ENCODE measurements at regions not wholly inside any gene's neighbourhood (a gene's known extent, or its start where the extent isn't known, plus 50 kb on each side); places are given as distances from the start of the nearest gene placed in this dataset.

- ATAC-seq (no peak), FAIRE-seq (no peak), DNase-seq (ENCODE audit: low read depth in 1 of 2, low spot score in 1 of 2) (no peak)
- Histone ChIP-seq H3K27ac (peak overlapping the region; percentile 5 to 24; a peak in 1 of 6 replicates), H3K9me3 (peaks cover 8% of the 10 kb centered on the region; the same call in 1 of the 3 replicates), H3K4me2 (peak overlapping the region; percentile 22; the same call in 2 of the 3 replicates), H3K4me3 (no peak overlapping the region), H3K4me1 (0 out of 3 replicates have a peak, but pooled peaks cover 6% of the 10 kb centered on the region)
- WGBS (ENCODE audit: missing lambda C conversion rate), result 57% methylated on average over 4 of the region's 4 CpGs
- CTCF ChIA-PET, result no interaction called here
- POLR2A ChIA-PET, result no interaction called here
- no peak for TF ChIP-seq FOXS1 (CRISPR knock-in tag; IDR thresholded peaks at IDR 0.05)
- TF ChIP-seq MAFK (IDR thresholded peaks at IDR 0.05; ENCODE audit: partially characterized antibody), result no peak
- TF ChIP-seq FOSL2 (IDR thresholded peaks at IDR 0.05), result no peak
- TF ChIP-seq FOSL2 (CRISPR knock-in tag; IDR thresholded peaks at IDR 0.05), result no peak
- TF ChIP-seq MAZ (IDR thresholded peaks at IDR 0.05; ENCODE audit: borderline replicate concordance, low read depth, low read length), result no peak
- TF ChIP-seq RFX5 (IDR thresholded peaks at IDR 0.05), result no peak
- TF ChIP-seq HMGXB4 (CRISPR knock-in tag; IDR thresholded peaks at IDR 0.05; ENCODE audit: borderline replicate concordance), result no peak
- TF ChIP-seq ZNF302 (CRISPR knock-in tag; IDR thresholded peaks at IDR 0.05), result no peak
- TF ChIP-seq NR3C1 (IDR thresholded peaks at IDR 0.05), result no peak
- no peak for TF ChIP-seq HEYL (CRISPR knock-in tag; IDR thresholded peaks at IDR 0.05)
- no peak for TF ChIP-seq CBX8 (IDR thresholded peaks at IDR 0.05)
- TF ChIP-seq ZC3H11A (IDR thresholded peaks at IDR 0.05), result no peak
- no peak for TF ChIP-seq REST (IDR thresholded peaks at IDR 0.05)
- TF ChIP-seq RAD21 (conservative IDR thresholded peaks at IDR 0.05 in 1 of 2, IDR thresholded peaks at IDR 0.05 in 1 of 2), result no peak
Measured at GRCh38 chr3:162764051-162764807, 1267.6 kb downstream of the OTOL1 start.

GRCh38 chr3:162764808-162765071, 1268.1 kb downstream of the OTOL1 start:
- CTCF ChIA-PET, result no interaction called here
- no peak overlapping the region for H3K4me3 ChIP-seq
- TF ChIP-seq POLR2A (IDR thresholded peaks at IDR 0.05; ENCODE audit: low read length) (no peak), MAFK (IDR thresholded peaks at IDR 0.05; ENCODE audit: partially characterized antibody) (no peak), GATA3 (IDR thresholded peaks at IDR 0.05; ENCODE audit: borderline replicate concordance) (0 out of 2 replicates have a peak, but pooled peaks have one; percentile 19), NPAS2 (CRISPR knock-in tag; IDR thresholded peaks at IDR 0.05; ENCODE audit: borderline replicate concordance) (no peak), TFCP2L1 (CRISPR knock-in tag; IDR thresholded peaks at IDR 0.05) (no peak), KDM1A (IDR thresholded peaks at IDR 0.05; ENCODE audit: low read depth) (no peak), HOXB5 (CRISPR knock-in tag; IDR thresholded peaks at IDR 0.05) (no peak), ZSCAN20 (CRISPR knock-in tag; IDR thresholded peaks at IDR 0.05) (no peak), POLR2AphosphoS2 (conservative IDR thresholded peaks at IDR 0.05; ENCODE audit: low read length) (no peak)
- H3K4me1 ChIP-seq, result 0 out of 3 replicates have a peak, but pooled peaks cover 6% of the 10 kb centered on the region
- POLR2A ChIA-PET, result no interaction called here
- peaks cover 8% of the 10 kb centered on the region; the same call in 1 of the 3 replicates for H3K9me3 ChIP-seq
- FAIRE-seq (peak; percentile 46), DNase-seq (ENCODE audit: low read depth in 1 of 2, low spot score in 1 of 2) (peak in 1 of 2 experiments; percentile 18), ATAC-seq (peak in 1 of 2 experiments; percentile 42; a peak in 3 of 6 replicates)
- no peak overlapping the region for H3K27ac ChIP-seq
- peak overlapping the region; percentile 22; the same call in 2 of the 3 replicates for H3K4me2 ChIP-seq

Data from A549 (cell line).